Adipocyte (in vitro differentiated cells): ENCODE measurements at regions not wholly inside any gene's neighbourhood (a gene's known extent, or its start where the extent isn't known, plus 50 kb on each side); places are given as distances from the start of the nearest gene placed in this dataset.

Experiments
- DNase-seq: peaks from one replicate; pipeline ENCODE4 v3.0.0-alpha.2; 2015; ENCODE audit warnings: low read depth
- H3K27me3 ChIP-seq: replicated peaks from 2 replicates; pipeline ENCODE4 v1.7.0; 2013; ENCODE audit warnings: mild to moderate bottlenecking, low read length, moderate library complexity; ENCODE audit not compliant: control insufficient read depth, insufficient read depth
- H3K36me3 ChIP-seq: 2 replicates; pipeline ENCODE4 v1.7.0; 2013; ENCODE audit warnings: low read length, mild to moderate bottlenecking, moderate library complexity; ENCODE audit not compliant: control insufficient read depth, insufficient read depth, severe bottlenecking
- H3K4me1 ChIP-seq: 2 replicates; pipeline ENCODE4 v1.7.0; 2013; ENCODE audit warnings: mild to moderate bottlenecking, low read length, moderate library complexity; ENCODE audit not compliant: control insufficient read depth, insufficient read depth
- H3K4me3 ChIP-seq: 2 replicates; pipeline ENCODE4 v1.7.0; 2013; ENCODE audit warnings: mild to moderate bottlenecking, low read length, moderate library complexity
- H3K9ac ChIP-seq: 2 replicates; pipeline ENCODE4 v1.7.0; 2013; ENCODE audit warnings: mild to moderate bottlenecking, low read length, moderate library complexity
- H3K9me3 ChIP-seq: 2 replicates; pipeline ENCODE4 v1.7.0; 2013; ENCODE audit warnings: mild to moderate bottlenecking, low read length, moderate library complexity; ENCODE audit not compliant: control insufficient read depth

DNA sequence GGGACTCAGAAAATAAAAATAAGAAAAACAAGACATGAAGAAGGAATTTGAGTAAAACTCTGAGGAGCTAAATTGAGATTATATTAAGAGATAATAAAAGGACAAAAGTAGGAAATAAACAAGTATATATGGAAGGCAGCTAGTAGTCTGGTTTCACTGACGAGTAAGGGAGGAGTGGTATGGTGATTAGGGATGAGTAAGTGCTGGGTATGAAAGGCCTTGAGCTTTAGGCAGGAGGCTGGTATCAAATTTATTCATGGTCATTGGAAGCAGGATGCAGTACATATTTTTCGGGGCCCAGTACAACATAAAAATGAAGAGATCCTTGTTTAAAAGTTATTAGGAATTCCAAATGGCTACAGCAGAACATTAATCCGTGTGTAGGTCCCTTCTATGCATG lies 789.7 kb upstream of the PRMT6 start:
- no peak for DNase-seq
- Histone ChIP-seq H3K27me3 (no peaks in the 10 kb centered on the region), H3K36me3 (no peaks in the 10 kb centered on the region), H3K4me3 (no peak overlapping the region), H3K4me1 (no peaks in the 10 kb centered on the region), H3K9ac (no peak overlapping the region), H3K9me3 (peaks cover 17% of the 10 kb centered on the region)

GRCh38 chr1:106268070-106268469 lies 788.4 kb upstream of the PRMT6 start:
- Histone ChIP-seq H3K4me3 (no peak overlapping the region), H3K9me3 (peaks cover 12% of the 10 kb centered on the region), H3K9ac (no peak overlapping the region), H3K36me3 (no peaks in the 10 kb centered on the region), H3K27me3 (no peaks in the 10 kb centered on the region), H3K4me1 (no peaks in the 10 kb centered on the region)
- DNase-seq: no peak

- Histone ChIP-seq H3K4me3 (no peak overlapping the region), H3K36me3 (no peaks in the 10 kb centered on the region), H3K9ac (no peak overlapping the region), H3K27me3 (no peaks in the 10 kb centered on the region), H3K9me3 (no peaks in the 10 kb centered on the region), H3K4me1 (no peaks in the 10 kb centered on the region)
- peak; percentile 49 for DNase-seq
Observed at GRCh38 chr1:106276871-106277270, 779.6 kb upstream of the PRMT6 start.

DNA sequence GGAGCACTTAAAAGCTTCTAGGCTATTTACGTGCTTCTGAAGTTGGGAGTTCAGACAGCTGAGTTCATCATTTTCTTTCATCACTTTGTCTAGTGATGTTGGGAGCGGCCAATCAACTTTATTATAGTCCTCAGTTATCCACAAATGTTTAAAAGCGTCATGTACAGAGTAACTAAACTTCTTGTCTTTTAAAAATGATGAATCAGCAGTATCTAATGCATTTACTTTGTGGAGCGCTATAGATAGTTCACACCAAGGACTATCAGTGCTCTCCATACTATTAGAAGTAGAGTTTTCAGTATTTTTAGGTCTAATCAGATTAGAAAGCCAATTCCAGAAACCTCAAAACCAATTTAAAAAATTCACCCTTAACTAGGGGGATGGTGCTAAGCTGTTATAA lies 778.7 kb upstream of the PRMT6 start:
- H3K27me3 ChIP-seq: no peaks in the 10 kb centered on the region
- no peak overlapping the region for H3K4me3 ChIP-seq
- no peaks in the 10 kb centered on the region for H3K36me3 ChIP-seq
- H3K9ac ChIP-seq: no peak overlapping the region
- DNase-seq: no peak
- H3K9me3 ChIP-seq: peaks cover 3% of the 10 kb centered on the region
- no peaks in the 10 kb centered on the region for H3K4me1 ChIP-seq

- H3K4me1 ChIP-seq: no peaks in the 10 kb centered on the region
- no peak overlapping the region for H3K4me3 ChIP-seq
- no peak overlapping the region for H3K9ac ChIP-seq
- H3K36me3 ChIP-seq: no peaks in the 10 kb centered on the region
- DNase-seq: no peak
- H3K27me3 ChIP-seq: no peaks in the 10 kb centered on the region
- peaks cover 3% of the 10 kb centered on the region for H3K9me3 ChIP-seq
Observed at GRCh38 chr1:106278716-106279115, 777.8 kb upstream of the PRMT6 start.

GRCh38 chr1:106289265-106289928 lies 767.1 kb upstream of the PRMT6 start:
- H3K9ac ChIP-seq: no peak overlapping the region
- H3K27me3 ChIP-seq: no peaks in the 10 kb centered on the region
- H3K9me3 ChIP-seq: peaks cover 3% of the 10 kb centered on the region
- H3K4me3 ChIP-seq: no peak overlapping the region
- H3K36me3 ChIP-seq: no peaks in the 10 kb centered on the region
- no peak for DNase-seq
- H3K4me1 ChIP-seq: no peaks in the 10 kb centered on the region

GRCh38 chr1:106290805-106291501 lies 765.5 kb upstream of the PRMT6 start:
- H3K9me3 ChIP-seq: peaks cover 3% of the 10 kb centered on the region
- DNase-seq: peak; percentile 14
- no peak overlapping the region for H3K4me3 ChIP-seq
- no peak overlapping the region for H3K9ac ChIP-seq
- no peaks in the 10 kb centered on the region for H3K4me1 ChIP-seq
- H3K27me3 ChIP-seq: no peaks in the 10 kb centered on the region
- no peaks in the 10 kb centered on the region for H3K36me3 ChIP-seq

DNA sequence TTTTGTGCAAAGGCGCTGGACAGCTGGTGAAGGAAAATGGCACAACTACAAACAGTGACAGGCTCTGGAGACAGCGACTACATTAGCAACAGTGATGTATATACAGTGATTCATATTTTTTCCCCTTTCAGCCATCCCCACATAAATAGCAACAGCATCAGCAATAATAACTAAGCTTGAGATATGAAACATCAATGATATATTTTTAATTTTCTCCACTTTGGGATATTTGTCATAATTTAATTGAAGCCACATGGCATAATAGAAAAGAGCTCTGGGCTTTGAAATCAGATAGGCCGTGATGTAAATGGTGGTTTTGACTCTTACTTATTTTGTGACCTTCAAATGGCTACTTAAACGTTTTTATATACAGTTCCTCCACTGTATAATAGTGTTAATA lies 764.3 kb upstream of the PRMT6 start:
- Histone ChIP-seq H3K9me3 (peaks cover 3% of the 10 kb centered on the region), H3K36me3 (no peaks in the 10 kb centered on the region), H3K9ac (no peak overlapping the region), H3K4me1 (no peaks in the 10 kb centered on the region), H3K4me3 (no peak overlapping the region), H3K27me3 (no peaks in the 10 kb centered on the region)
- DNase-seq: no peak

- H3K4me1 ChIP-seq: no peaks in the 10 kb centered on the region
- no peaks in the 10 kb centered on the region for H3K36me3 ChIP-seq
- DNase-seq: no peak
- no peak overlapping the region for H3K4me3 ChIP-seq
- H3K9ac ChIP-seq: no peak overlapping the region
- H3K27me3 ChIP-seq: no peaks in the 10 kb centered on the region
- peaks cover 3% of the 10 kb centered on the region for H3K9me3 ChIP-seq
Observed at GRCh38 chr1:106296431-106296830, 760.0 kb upstream of the PRMT6 start.

DNA sequence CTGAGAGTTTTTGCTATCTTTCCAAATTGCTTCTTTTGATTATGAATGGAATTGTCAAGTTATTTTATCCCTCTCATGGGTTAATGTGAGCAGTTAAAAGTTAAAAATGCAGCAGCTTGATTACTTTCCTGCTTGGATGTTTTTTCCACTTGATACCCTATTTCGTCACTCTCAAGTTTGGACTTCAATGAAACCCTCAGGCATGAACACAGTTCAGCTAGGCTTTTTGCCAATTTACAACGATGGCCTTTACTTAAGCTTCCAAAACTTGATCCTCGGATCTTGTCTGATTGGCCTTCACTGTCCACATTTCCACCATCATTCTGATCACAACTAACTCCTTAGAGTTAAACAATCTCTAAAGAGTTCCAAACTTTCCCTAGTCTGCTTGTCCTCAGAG lies 752.4 kb upstream of the PRMT6 start:
- no peak for DNase-seq
- H3K36me3 ChIP-seq: no peaks in the 10 kb centered on the region
- H3K9ac ChIP-seq: no peak overlapping the region
- H3K4me1 ChIP-seq: no peaks in the 10 kb centered on the region
- H3K27me3 ChIP-seq: no peaks in the 10 kb centered on the region
- no peak overlapping the region for H3K4me3 ChIP-seq
- peaks cover 27% of the 10 kb centered on the region for H3K9me3 ChIP-seq

GRCh38 chr1:106319612-106320011 lies 736.9 kb upstream of the PRMT6 start:
- no peaks in the 10 kb centered on the region for H3K4me1 ChIP-seq
- H3K9ac ChIP-seq: no peak overlapping the region
- no peak for DNase-seq
- H3K9me3 ChIP-seq: no peaks in the 10 kb centered on the region
- no peaks in the 10 kb centered on the region for H3K36me3 ChIP-seq
- H3K27me3 ChIP-seq: no peaks in the 10 kb centered on the region
- no peak overlapping the region for H3K4me3 ChIP-seq

- no peaks in the 10 kb centered on the region for H3K9me3 ChIP-seq
- no peak overlapping the region for H3K4me3 ChIP-seq
- H3K36me3 ChIP-seq: no peaks in the 10 kb centered on the region
- H3K27me3 ChIP-seq: no peaks in the 10 kb centered on the region
- H3K4me1 ChIP-seq: no peaks in the 10 kb centered on the region
- H3K9ac ChIP-seq: no peak overlapping the region
- no peak for DNase-seq
Observed at GRCh38 chr1:106325600-106325999, 730.9 kb upstream of the PRMT6 start.
